Retinal pigment epithelial cell (primary cell): ENCODE measurements at regions not wholly inside any gene's neighbourhood (a gene's known extent, or its start where the extent isn't known, plus 50 kb on each side); places are given as distances from the start of the nearest gene placed in this dataset.

Experiments
- DNase-seq: peaks from one replicate; pipeline ENCODE4 v3.0.0-alpha.2; 2010; ENCODE audit warnings: low read depth
- H3K4me3 ChIP-seq: 2 replicates; pipeline ENCODE4 v1.5.1; 2011; ENCODE audit warnings: mild to moderate bottlenecking, low read length, control low read depth, moderate library complexity
- TF ChIP-seq, protein P1 (sequence below): conservative IDR thresholded peaks from 2 replicates; pipeline ENCODE4 v1.5.1; 2011; ENCODE audit warnings: low read depth, low read length, control low read depth, inconsistent platforms

DNA sequence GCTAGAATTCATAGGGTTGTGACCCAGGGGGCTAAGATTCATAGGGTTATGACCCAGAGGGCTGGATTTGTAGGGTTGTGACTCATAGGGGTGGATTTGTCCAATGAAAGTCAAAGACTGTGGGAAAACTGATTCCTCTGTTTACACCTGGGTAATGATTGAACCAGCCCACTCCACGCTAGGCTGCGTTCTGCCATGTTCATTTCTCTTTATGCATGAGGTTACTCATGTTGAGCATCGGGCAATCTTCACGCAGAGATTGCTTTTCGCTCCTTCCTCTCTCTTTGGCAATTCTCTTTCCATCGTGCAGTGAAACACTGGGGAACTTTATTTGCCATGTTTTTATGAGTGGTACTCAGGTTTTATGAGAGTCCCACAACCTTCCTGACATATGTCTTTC is 127.8 kb downstream of the CRLF2 start:
- H3K4me3 ChIP-seq, result no peak overlapping the region
- TF ChIP-seq, protein P1, sequence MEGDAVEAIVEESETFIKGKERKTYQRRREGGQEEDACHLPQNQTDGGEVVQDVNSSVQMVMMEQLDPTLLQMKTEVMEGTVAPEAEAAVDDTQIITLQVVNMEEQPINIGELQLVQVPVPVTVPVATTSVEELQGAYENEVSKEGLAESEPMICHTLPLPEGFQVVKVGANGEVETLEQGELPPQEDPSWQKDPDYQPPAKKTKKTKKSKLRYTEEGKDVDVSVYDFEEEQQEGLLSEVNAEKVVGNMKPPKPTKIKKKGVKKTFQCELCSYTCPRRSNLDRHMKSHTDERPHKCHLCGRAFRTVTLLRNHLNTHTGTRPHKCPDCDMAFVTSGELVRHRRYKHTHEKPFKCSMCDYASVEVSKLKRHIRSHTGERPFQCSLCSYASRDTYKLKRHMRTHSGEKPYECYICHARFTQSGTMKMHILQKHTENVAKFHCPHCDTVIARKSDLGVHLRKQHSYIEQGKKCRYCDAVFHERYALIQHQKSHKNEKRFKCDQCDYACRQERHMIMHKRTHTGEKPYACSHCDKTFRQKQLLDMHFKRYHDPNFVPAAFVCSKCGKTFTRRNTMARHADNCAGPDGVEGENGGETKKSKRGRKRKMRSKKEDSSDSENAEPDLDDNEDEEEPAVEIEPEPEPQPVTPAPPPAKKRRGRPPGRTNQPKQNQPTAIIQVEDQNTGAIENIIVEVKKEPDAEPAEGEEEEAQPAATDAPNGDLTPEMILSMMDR, result no peak
- DNase-seq, result no peak

DNA sequence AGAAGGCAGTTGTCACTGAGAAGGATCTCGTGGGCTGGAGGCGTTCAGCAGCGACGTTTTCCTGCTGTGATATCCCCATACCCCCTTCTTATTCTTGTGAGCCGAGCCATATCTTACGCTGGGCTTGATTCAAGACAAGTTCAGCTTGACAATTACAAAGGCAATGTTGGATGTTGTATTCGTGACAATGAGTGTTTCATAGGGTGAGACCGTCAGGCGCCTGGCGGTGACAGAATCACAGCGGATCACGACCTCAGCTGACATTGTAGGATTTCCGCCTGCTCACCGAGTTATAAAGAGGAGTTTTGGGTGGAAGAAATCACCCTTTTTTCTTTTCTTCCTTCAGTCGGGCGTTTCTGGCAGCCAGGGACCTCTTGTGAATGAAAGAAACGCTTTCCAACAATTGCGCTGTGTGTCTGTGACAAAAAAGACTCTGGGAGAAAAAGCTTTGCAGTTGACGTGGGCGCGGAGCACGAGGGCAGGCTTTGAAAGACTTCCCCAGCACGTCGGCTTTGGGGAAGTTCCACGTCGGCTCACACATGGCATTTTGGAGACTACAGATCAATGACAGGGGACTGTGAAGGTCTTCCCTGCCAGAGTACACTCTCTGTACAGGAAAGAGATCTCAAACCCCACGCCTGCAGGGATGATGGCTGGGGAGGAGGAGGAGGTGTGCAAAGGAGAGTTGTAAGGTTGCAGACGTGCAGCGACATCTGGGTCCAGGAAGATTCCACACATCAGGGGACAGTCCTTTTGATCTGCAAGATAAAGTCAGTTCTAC is 135.4 kb downstream of the CRLF2 start:
- DNase-seq, result no peak
- H3K4me3 ChIP-seq, result no peak overlapping the region
- TF ChIP-seq, protein P1, result no peak

DNA sequence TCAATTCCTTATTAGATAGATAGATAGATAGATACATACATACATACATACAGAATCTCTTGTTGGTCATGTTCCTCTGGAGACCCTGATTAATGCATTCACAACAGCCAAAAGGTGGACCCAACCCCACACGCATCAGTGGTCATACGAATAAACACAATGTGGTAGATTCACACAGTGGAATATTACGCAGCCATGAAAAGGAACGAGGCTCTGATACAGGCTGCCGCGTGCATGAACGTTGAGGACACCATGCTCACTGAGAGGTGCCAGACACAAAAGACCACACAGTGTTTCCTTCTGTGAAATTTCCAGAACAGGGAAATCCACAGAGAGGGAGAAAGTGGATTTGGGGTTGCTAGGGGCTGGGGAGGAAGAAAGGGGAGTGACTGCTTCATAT is 136.7 kb downstream of the CRLF2 start:
- no peak for DNase-seq
- TF ChIP-seq, protein P1, result no peak

DNA sequence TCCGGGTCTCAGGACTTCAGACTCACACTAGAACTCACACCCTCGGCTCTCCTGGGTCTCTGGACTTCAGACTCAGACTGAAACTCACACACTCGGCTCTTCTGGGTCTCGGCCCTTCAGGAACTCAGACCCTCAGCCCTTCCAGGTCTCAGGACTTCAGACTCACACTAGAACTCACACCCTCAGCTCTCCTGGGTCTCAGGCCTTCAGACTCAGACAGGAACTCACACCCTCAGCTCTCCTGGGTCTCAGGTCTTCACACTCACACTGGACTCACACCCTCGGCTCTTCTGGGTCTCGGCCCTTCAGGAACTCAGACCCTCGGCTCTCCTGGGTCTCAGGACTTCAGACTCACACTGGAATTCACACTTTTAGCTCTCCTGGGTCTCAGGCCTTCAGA is 137.3 kb downstream of the CRLF2 start:
- TF ChIP-seq, protein P1, result no peak
- DNase-seq, result no peak
- H3K4me3 ChIP-seq, result no peak overlapping the region

More for the DNA sequence above, 136.7 kb downstream of the CRLF2 start:
- H3K4me3 ChIP-seq, result no peak overlapping the region

DNA sequence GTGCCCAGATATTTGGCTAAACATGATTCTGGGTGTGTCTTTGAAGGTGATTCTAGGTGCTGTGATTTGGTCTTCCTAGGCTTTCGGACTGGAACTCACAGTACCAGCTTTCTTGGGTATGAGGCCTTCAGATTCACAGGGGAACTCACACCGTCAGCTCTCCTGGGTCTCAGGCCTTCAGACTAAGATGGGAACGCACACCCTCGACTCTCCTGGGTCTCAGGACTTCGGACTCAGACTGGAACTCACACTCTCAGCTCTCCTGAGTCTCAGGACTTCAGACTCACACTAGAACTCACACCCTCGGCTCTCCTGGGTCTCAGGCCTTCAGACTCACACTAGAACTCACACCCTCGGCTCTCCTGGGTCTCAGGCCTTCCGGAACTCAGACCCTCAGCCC is 137.7 kb downstream of the CRLF2 start:
- DNase-seq, result no peak
- TF ChIP-seq, protein P1, result no peak
- H3K4me3 ChIP-seq, result no peak overlapping the region

DNA sequence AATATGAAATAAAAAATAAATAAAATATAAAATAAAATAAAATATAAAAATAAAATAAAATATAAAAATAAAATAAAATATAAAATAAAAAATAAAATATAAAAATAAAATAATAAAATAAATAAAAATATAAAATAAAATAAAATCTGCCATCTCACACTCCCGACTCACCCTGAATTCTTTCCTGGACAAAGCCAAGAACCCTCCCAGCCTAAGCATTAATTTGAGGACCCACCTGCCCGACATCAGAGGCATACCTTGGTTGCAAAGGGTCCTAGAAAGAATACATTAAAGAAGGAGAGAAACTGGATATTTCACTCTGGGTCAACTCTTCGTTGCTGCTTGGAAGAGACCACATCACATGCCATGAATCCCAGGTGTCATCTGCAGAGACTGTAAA is 138.3 kb downstream of the CRLF2 start:
- TF ChIP-seq, protein P1, result no peak
- no peak for DNase-seq
- H3K4me3 ChIP-seq, result no peak overlapping the region
